GM19372 (cell line): ENCODE measurements at regions not wholly inside any gene's neighbourhood (a gene's known extent, or its start where the extent isn't known, plus 50 kb on each side); places are given as distances from the start of the nearest gene placed in this dataset.
"Not testable (repeated sequence)": the region's sequence is repeated elsewhere in the genome, so short reads cannot be mapped to it uniquely, and the experiment has no call there.

ENCODE experiments used
- ATAC-seq: cut with Tn5 transposase; IDR thresholded peaks from one replicate; pipeline ENCODE4 v1.9.1; 2021; ENCODE audit warnings: mild to moderate bottlenecking, low read depth, moderate library complexity; ENCODE audit not compliant: unreplicated experiment

GRCh38 chr11:38601371-38601770 is 2003.3 kb upstream of the RAG2 start:
- not testable (repeated sequence) for ATAC-seq

- no peak for ATAC-seq
Measured at GRCh38 chr11:38598418-38598817, 2000.4 kb upstream of the RAG2 start.

- not testable (repeated sequence) for ATAC-seq
Measured at GRCh38 chr11:38595359-38596016, 1997.5 kb upstream of the RAG2 start.

- no peak for ATAC-seq
Measured at GRCh38 chr11:38594895-38595294, 1996.9 kb upstream of the RAG2 start.

- ATAC-seq, result no peak
Measured at GRCh38 chr11:38593649-38594048, 1995.6 kb upstream of the RAG2 start.

- no peak for ATAC-seq
Measured at GRCh38 chr11:38582756-38583155, 1984.7 kb upstream of the RAG2 start.

GRCh38 chr11:38582151-38582550 is 1984.1 kb upstream of the RAG2 start:
- ATAC-seq, result no peak

GRCh38 chr11:38577769-38578168 is 1979.7 kb upstream of the RAG2 start:
- ATAC-seq, result no peak

GRCh38 chr11:38562562-38562961 is 1964.5 kb upstream of the RAG2 start:
- ATAC-seq, result no peak

- ATAC-seq, result no peak
Measured at GRCh38 chr11:38553148-38553547, 1955.1 kb upstream of the RAG2 start.

GRCh38 chr11:38547462-38547861 is 1949.4 kb upstream of the RAG2 start:
- ATAC-seq, result no peak

- ATAC-seq, result no peak
Measured at GRCh38 chr11:38543986-38544385, 1946.0 kb upstream of the RAG2 start.

GRCh38 chr11:38543311-38543710 is 1945.3 kb upstream of the RAG2 start:
- no peak for ATAC-seq

GRCh38 chr11:38538866-38539680 is 1941.0 kb upstream of the RAG2 start:
- ATAC-seq, result no peak

GRCh38 chr11:38530226-38530625 is 1932.2 kb upstream of the RAG2 start:
- ATAC-seq, result no peak

GRCh38 chr11:38524945-38525344 is 1926.9 kb upstream of the RAG2 start:
- no peak for ATAC-seq

- ATAC-seq, result no peak
Measured at GRCh38 chr11:38517991-38518390, 1920.0 kb upstream of the RAG2 start.

GRCh38 chr11:38512830-38513229 is 1914.8 kb upstream of the RAG2 start:
- not testable (repeated sequence) for ATAC-seq

- no peak for ATAC-seq
Measured at GRCh38 chr11:38510041-38510440, 1912.0 kb upstream of the RAG2 start.

- ATAC-seq, result no peak
Measured at GRCh38 chr11:38503876-38504275, 1905.8 kb upstream of the RAG2 start.

GRCh38 chr11:38498721-38499120 is 1900.7 kb upstream of the RAG2 start:
- ATAC-seq, result no peak

GRCh38 chr11:38491986-38492385 is 1894.0 kb upstream of the RAG2 start:
- ATAC-seq, result no peak
